ENCODE measurements at regions not wholly inside any gene's neighbourhood (a gene's known extent, or its start where the extent isn't known, plus 50 kb on each side); places are given as distances from the start of the nearest gene placed in this dataset.

GRCh38 chr2:138373993-138374408, 127.6 kb upstream of the SPOPL start:
- TF ChIP-seq EZH2 (IDR thresholded peaks at IDR 0.05; ENCODE audit: insufficient read depth, poor library complexity, severe bottlenecking), result no peak
- TF ChIP-seq EZH2phosphoT487 (IDR thresholded peaks at IDR 0.05; ENCODE audit: insufficient read depth, low read depth), result no peak

Data from GM23248 (cell line).